ENCODE measurements at regions not wholly inside any gene's neighbourhood (a gene's known extent, or its start where the extent isn't known, plus 50 kb on each side); places are given as distances from the start of the nearest gene placed in this dataset.
A peak's percentile ranks its signal among the peaks of the same experiment; 100 is the strongest.

- H3K36me3 ChIP-seq (ENCODE audit: control insufficient read depth in 2 of 4, insufficient read depth in 4 of 4, low read length in 3 of 4): peaks cover 0 to 5% (median 0%) of the 10 kb centered on the region in 4 experiments; a peak in 2 of 8 replicates
- FAIRE-seq: no peak
- H3K9me3 ChIP-seq (ENCODE audit: insufficient read depth in 2 of 2, low read depth in 1 of 2, low read length in 1 of 2): peaks cover 7 to 21% of the 10 kb centered on the region in 2 experiments; a peak in 1 of 4 replicates
- no peaks in the 10 kb centered on the region for H3K79me2 ChIP-seq (ENCODE audit: control insufficient read depth in 1 of 2, insufficient read depth in 2 of 2, low read length in 2 of 2)
- no peak overlapping the region for H3K4ac ChIP-seq (replicated peaks; ENCODE audit: insufficient read length, low read depth, low read length)
- no peak overlapping the region for H4K8ac ChIP-seq (ENCODE audit: extremely low read depth, insufficient read depth, low read length)
- no peak overlapping the region for H3K4me3 ChIP-seq (ENCODE audit: extremely low read depth in 1 of 4, insufficient read depth in 2 of 4, low read depth in 3 of 4, low read length in 4 of 4)
- H3K27me3 ChIP-seq (replicated peaks in 1 of 4; ENCODE audit: control insufficient read depth in 3 of 4, extremely low read depth in 1 of 4, insufficient read depth in 3 of 4, low read length in 3 of 4): no peaks in the 10 kb centered on the region; a peak in 1 of 7 replicates
- peaks cover 1% of the 10 kb centered on the region; the same call in 1 of the 2 replicates for H3K23me2 ChIP-seq (ENCODE audit: low read depth, low read length)
- H3K18ac ChIP-seq (ENCODE audit: extremely low read depth, low read length): peak overlapping the region; percentile 81
- H4K91ac ChIP-seq (replicated peaks; ENCODE audit: insufficient read length, low read length): peak overlapping the region; percentile 97
- H3K4me2 ChIP-seq (ENCODE audit: insufficient read depth in 1 of 2, low read depth in 2 of 2, low read length in 2 of 2): no peak overlapping the region; a peak in 1 of 4 replicates
- H2BK12ac ChIP-seq (ENCODE audit: low read depth, low read length): 0 out of 2 replicates have a peak overlapping the region, but pooled peaks have one; percentile 39
- DNase-seq (ENCODE audit: low read depth in 1 of 2, low spot score in 2 of 2): no peak
- ChIA-PET POLR2A (ENCODE audit: partially characterized antibody) (no interaction called here), CTCF (ENCODE audit: partially characterized antibody) (no interaction called here)
- H2AK5ac ChIP-seq (ENCODE audit: low read depth, low read length): 0 out of 2 replicates have a peak overlapping the region, but pooled peaks have one; percentile 53
- H2AFZ ChIP-seq (ENCODE audit: low read length): peak overlapping the region; percentile 54; the same call in 1 of the 2 replicates
- no peak overlapping the region for H3K23ac ChIP-seq (ENCODE audit: insufficient read length)
- H4K5ac ChIP-seq (ENCODE audit: insufficient read length, low read depth, low read length): no peak overlapping the region
- H3K14ac ChIP-seq (ENCODE audit: insufficient read length): no peak overlapping the region
- H3K56ac ChIP-seq (replicated peaks; ENCODE audit: insufficient read length, low read depth, low read length): no peak overlapping the region
- H2BK15ac ChIP-seq (ENCODE audit: low read length): no peak overlapping the region
- no peaks in the 10 kb centered on the region for H4K20me1 ChIP-seq (replicated peaks in 1 of 2; ENCODE audit: control insufficient read depth in 1 of 2, insufficient read depth in 2 of 2, low read length in 2 of 2)
- no peak overlapping the region for H3K27ac ChIP-seq (ENCODE audit: low read depth, low read length)
- no peaks in the 10 kb centered on the region for H3K79me1 ChIP-seq (ENCODE audit: low read depth, low read length)
- no peak overlapping the region for H3K9ac ChIP-seq (replicated peaks in 1 of 4; ENCODE audit: extremely low read depth in 1 of 4, low read depth in 3 of 4, low read length in 3 of 4)
- H2BK5ac ChIP-seq (ENCODE audit: low read depth, low read length): peak overlapping the region; percentile 88; the same call in 1 of the 2 replicates
- 68% methylated on average over 2 of the region's 2 CpGs; no CpG with 5 or more reads in 1 of the 2 experiments for WGBS, 2 experiments (ENCODE audit: extremely low coverage in 1 of 2, insufficient coverage in 1 of 2, insufficient read length in 1 of 2, insufficient replicate concordance in 2 of 2, low coverage in 1 of 2, low lambda C conversion rate in 2 of 2, missing lambda C conversion rate in 1 of 2)
- peak overlapping the region; percentile 90 for H2BK20ac ChIP-seq (ENCODE audit: low read length)
- no peaks in the 10 kb centered on the region for H3K4me1 ChIP-seq (replicated peaks in 1 of 4; ENCODE audit: control insufficient read depth in 3 of 4, insufficient read depth in 4 of 4, low read length in 3 of 4)
- H2BK120ac ChIP-seq (replicated peaks; ENCODE audit: low read depth, low read length): peak overlapping the region; percentile 64
- TF ChIP-seq BCL11A (IDR thresholded peaks at IDR 0.05; ENCODE audit: low read depth in 2 of 2, low read length in 2 of 2) (no peak), E2F6 (IDR thresholded peaks at IDR 0.05) (no peak), SP1 (IDR thresholded peaks at IDR 0.05; ENCODE audit: low read depth, low read length) (no peak), FOSL1 (IDR thresholded peaks at IDR 0.05; ENCODE audit: insufficient read depth, low read depth, low read length) (no peak), RBBP5 (IDR thresholded peaks at IDR 0.05; ENCODE audit: borderline replicate concordance, low read depth, low read length) (peak; percentile 32; the same call in 1 of the 2 replicates), ASH2L (IDR thresholded peaks at IDR 0.05; ENCODE audit: low read length) (peak; percentile 60), CREB1 (IDR thresholded peaks at IDR 0.05) (no peak), MAX (IDR thresholded peaks at IDR 0.05) (peak; percentile 26; the same call in 1 of the 2 replicates), POLR2AphosphoS5 (IDR thresholded peaks at IDR 0.05; ENCODE audit: low read depth, low read length) (no peak), ZNF274 (IDR thresholded peaks at IDR 0.05; ENCODE audit: borderline replicate concordance, extremely low read depth, low read length) (no peak), SIX5 (IDR thresholded peaks at IDR 0.05; ENCODE audit: low read depth, low read length) (no peak), TAF7 (optimal IDR thresholded peaks at IDR 0.05; ENCODE audit: borderline replicate concordance, low read depth, low read length) (no peak), YY1 (IDR thresholded peaks at IDR 0.05; ENCODE audit: low read depth, low read length) (peak; percentile 78), TCF12 (IDR thresholded peaks at IDR 0.05; ENCODE audit: low read depth, low read length) (no peak)
Measured at GRCh38 chr5:171570244-171570825, 150.9 kb downstream of the FGF18 start.

Measured in H1 (cell line).